ENCODE measurements at regions not wholly inside any gene's neighbourhood (a gene's known extent, or its start where the extent isn't known, plus 50 kb on each side); places are given as distances from the start of the nearest gene placed in this dataset.

- TF ChIP-seq CTCF (conservative IDR thresholded peaks at IDR 0.05 in 1 of 2, IDR thresholded peaks at IDR 0.05 in 1 of 2; ENCODE audit: extremely low read depth in 1 of 2, insufficient read depth in 1 of 2, low read depth in 1 of 2, low read length in 2 of 2) (no peak), EZH2 (IDR thresholded peaks at IDR 0.05; ENCODE audit: borderline replicate concordance, low read length) (no peak)
Observed at GRCh38 chr6:43996618-43997344, 130.5 kb downstream of the MRPL14 start.
